Sigmoid colon (tissue), 6 donors: ENCODE measurements at regions not wholly inside any gene's neighbourhood (a gene's known extent, or its start where the extent isn't known, plus 50 kb on each side); places are given as distances from the start of the nearest gene placed in this dataset.

Experiments
- DNase-seq: peaks from one replicate; pipeline ENCODE4 v3.0.0-alpha.2; 2019
- H3K27ac ChIP-seq, 4 donors: fragments of 200-600 bp; sonication (generic); one replicate each; pipeline ENCODE4 v1.5.1; 2016 to 2019; ENCODE audit warnings: mild to moderate bottlenecking in 1 of 4
- H3K27me3 ChIP-seq, 3 donors: fragments of 200-600 bp; sonication (generic); one replicate each; pipeline ENCODE4 v1.5.1; 2019; ENCODE audit warnings: mild to moderate bottlenecking in 1 of 3
- H3K36me3 ChIP-seq, 4 donors: fragments of 200-600 bp; sonication (generic); one replicate each; pipeline ENCODE4 v1.5.1; 2016 to 2019
- H3K4me1 ChIP-seq, 4 donors: fragments of 200-600 bp; sonication (generic); one replicate each; pipeline ENCODE4 v1.5.1; 2017 to 2019
- H3K4me3 ChIP-seq, 4 donors: fragments of 200-600 bp; sonication (generic); one replicate each; pipeline ENCODE4 v1.5.1; 2017 to 2019; ENCODE audit warnings: mild to moderate bottlenecking in 2 of 4, moderate library complexity in 1 of 4
- H3K9me3 ChIP-seq, 4 donors: fragments of 200-600 bp in 3 of 4; sonication (generic) in 3 of 4; one replicate each; pipeline versions ENCODE4 v1.5.1 to v1.6.1; 2013 to 2019
- EP300 ChIP-seq, 4 donors: sonication (generic); formaldehyde crosslinking; IDR thresholded peaks; one replicate each; pipeline ENCODE4 v1.6.1; 2017; ENCODE audit warnings: antibody characterized with exemption in 4 of 4
- POLR2A ChIP-seq, 2 donors: fragments of 450-650 bp; IDR thresholded peaks; one replicate each; pipeline ENCODE4 v1.6.1; 2016; ENCODE audit warnings: antibody characterized with exemption in 2 of 2, mild to moderate bottlenecking in 2 of 2, moderate library complexity in 2 of 2
- POLR2AphosphoS5 ChIP-seq, 4 donors: sonication (generic); formaldehyde crosslinking; IDR thresholded peaks; one replicate each; pipeline ENCODE4 v1.6.1; 2017; ENCODE audit warnings: antibody characterized with exemption in 4 of 4
- WGBS, 2 donors: extraction: QIAGEN DNeasy Blood & Tissue Kit; methylation state at CpG; one replicate each; pipeline ENCODE4 v1.1.7; 2013; 5-methylcytosine and 5-hydroxymethylcytosine counted together
- intact Hi-C: fragments of 100-400 bp; cut with DNase I; formaldehyde crosslinking; loops from one replicate; pipeline ENCODE4 v1.15.1; 2023
- TF ChIP-seq, protein P1 (sequence below), 4 experiments: fragments of 450-650 bp in 3 of 4; fragments of 200-600 bp in 1 of 4; IDR thresholded peaks; one replicate each; pipeline ENCODE4 v1.5.1; 2016 to 2019; ENCODE audit warnings: antibody characterized with exemption in 4 of 4, mild to moderate bottlenecking in 3 of 4, moderate library complexity in 2 of 4
- donor health status: healthy with polysubstance abuse.
- donor health status: healthy.

DNA sequence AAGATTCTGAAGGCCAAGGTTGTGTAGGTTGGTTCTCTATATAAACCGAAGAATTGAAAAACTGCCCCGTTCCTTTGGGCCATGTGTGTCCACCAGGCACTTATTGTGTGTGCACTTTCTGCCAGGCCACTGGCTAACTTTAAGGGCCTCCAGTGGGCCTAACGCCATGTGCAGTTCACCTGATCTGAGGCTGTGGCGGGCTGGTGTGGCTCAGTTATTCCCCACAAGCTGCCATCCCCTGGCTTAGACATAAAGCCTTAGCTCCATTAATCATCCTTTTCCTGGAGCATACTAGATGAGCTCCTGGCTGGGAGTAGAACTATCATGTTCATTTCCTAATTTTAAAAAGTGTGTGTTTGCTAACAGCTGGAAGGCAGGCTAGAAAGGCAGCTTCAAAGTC is 304.1 kb upstream of the TNP1 start:
- intact Hi-C loops = loop anchor here (10.0 kb wide), 1 partner anchor 551 kb away; no protein-coding TSS in a partner anchor
- no peak for DNase-seq
- no peaks in the 10 kb centered on the region for H3K9me3 ChIP-seq
- no peaks in the 10 kb centered on the region for H3K27me3 ChIP-seq
- no peak overlapping the region for H3K4me3 ChIP-seq
- no peaks in the 10 kb centered on the region for H3K36me3 ChIP-seq
- H3K4me1 ChIP-seq = peaks cover 0 to 35% (median 20%) of the 10 kb centered on the region in 4 donors
- TF ChIP-seq, protein P1, sequence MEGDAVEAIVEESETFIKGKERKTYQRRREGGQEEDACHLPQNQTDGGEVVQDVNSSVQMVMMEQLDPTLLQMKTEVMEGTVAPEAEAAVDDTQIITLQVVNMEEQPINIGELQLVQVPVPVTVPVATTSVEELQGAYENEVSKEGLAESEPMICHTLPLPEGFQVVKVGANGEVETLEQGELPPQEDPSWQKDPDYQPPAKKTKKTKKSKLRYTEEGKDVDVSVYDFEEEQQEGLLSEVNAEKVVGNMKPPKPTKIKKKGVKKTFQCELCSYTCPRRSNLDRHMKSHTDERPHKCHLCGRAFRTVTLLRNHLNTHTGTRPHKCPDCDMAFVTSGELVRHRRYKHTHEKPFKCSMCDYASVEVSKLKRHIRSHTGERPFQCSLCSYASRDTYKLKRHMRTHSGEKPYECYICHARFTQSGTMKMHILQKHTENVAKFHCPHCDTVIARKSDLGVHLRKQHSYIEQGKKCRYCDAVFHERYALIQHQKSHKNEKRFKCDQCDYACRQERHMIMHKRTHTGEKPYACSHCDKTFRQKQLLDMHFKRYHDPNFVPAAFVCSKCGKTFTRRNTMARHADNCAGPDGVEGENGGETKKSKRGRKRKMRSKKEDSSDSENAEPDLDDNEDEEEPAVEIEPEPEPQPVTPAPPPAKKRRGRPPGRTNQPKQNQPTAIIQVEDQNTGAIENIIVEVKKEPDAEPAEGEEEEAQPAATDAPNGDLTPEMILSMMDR (IDR thresholded peaks at IDR 0.05) = no peak
- no peak overlapping the region for H3K27ac ChIP-seq
- 88 to 94% methylated on average over 4 of the region's 4 CpGs for WGBS, 2 donors

DNA sequence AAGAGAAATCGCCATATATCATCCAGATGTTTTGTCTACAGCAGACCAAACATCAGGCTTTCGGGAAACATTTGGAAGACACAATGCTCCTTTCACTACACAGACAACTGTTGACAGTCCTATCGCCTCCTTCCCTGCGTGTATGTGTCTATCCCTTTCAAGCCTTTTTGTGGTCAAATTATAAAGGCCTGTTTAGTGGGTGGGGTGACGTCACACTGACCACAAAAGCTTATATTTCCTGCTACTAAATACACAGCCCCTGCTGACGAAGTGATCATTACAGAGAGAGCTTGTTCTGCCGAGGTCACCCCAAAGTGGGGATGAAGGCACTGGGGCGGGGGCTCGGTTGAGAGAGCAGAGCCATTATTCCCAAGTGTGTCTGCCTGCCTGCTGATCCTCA is 302.7 kb upstream of the TNP1 start:
- Histone ChIP-seq H3K27ac (no peak overlapping the region), H3K36me3 (no peaks in the 10 kb centered on the region), H3K9me3 (no peaks in the 10 kb centered on the region), H3K4me1 (peaks cover 0 to 30% (median 17%) of the 10 kb centered on the region in 4 donors), H3K4me3 (no peak overlapping the region), H3K27me3 (no peaks in the 10 kb centered on the region)
- 36 to 40% methylated on average over 9 of the region's 9 CpGs for WGBS, 2 donors
- no peak for DNase-seq
- TF ChIP-seq POLR2A (IDR thresholded peaks at IDR 0.05) (no peak), EP300 (IDR thresholded peaks at IDR 0.05) (no peak), POLR2AphosphoS5 (IDR thresholded peaks at IDR 0.05) (no peak)
- TF ChIP-seq, protein P1 (IDR thresholded peaks at IDR 0.05) = no peak
- intact Hi-C loops = loop anchor here (10.0 kb wide), 1 partner anchor 552 kb away; no protein-coding TSS in a partner anchor

DNA sequence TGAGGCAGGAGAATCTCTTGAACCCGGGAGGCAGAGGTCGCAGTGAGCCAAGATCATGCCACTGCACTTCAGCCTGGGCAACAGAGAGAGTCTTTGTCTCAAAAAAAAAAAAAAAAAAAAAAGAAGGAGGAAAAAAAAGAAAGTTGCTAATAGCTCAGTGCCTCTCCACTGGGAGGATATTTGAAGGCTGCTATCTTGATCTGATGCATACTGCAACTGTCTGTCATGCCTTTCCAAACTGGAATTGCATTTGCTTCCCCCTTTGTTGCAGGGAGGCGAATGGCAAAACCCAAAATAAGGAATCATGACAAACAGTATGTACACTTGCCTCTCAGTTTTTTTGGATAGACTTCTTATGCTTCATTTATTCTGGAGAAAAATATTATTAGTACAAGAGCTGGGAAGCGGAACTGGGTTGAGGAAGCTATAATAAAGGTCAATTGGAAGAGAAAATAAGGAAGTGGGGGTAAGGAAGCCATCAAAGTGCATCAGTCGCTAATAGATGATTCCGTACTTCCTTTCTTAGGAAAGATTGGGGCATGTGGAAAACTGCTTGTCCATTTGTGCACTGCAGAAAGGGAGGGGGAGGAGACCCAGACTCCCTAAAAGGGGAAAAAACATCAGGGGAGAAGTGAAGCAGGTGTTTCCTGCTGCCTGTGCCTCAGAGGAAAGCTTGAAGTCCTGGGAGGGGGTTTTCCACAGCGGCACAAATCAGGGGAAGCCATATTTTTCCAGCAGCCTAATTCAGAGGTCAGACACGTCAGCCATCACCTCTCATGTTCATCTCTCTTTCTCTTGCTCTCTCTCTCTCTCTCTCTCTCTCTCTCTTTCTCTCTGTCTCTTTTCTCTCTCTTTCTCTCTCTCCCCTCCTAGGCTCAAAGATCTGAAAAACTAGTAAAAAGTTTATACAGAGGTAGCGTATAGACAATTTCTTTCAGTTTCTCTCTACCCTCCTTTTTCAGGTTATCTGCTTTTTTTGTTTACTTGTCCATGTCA is 301.4 kb upstream of the TNP1 start:
- Histone ChIP-seq H3K27me3 (no peaks in the 10 kb centered on the region), H3K27ac (no peak overlapping the region), H3K4me3 (no peak overlapping the region), H3K36me3 (no peaks in the 10 kb centered on the region), H3K9me3 (no peaks in the 10 kb centered on the region), H3K4me1 (peaks cover 0 to 26% (median 17%) of the 10 kb centered on the region in 4 donors)
- no peak for DNase-seq
- 53 to 65% methylated on average over 9 of the region's 9 CpGs for WGBS, 2 donors
- intact Hi-C loops = loop anchor here (10.0 kb wide), 1 partner anchor 554 kb away; no protein-coding TSS in a partner anchor
- no peak for TF ChIP-seq POLR2AphosphoS5 (IDR thresholded peaks at IDR 0.05)
- TF ChIP-seq EP300 (IDR thresholded peaks at IDR 0.05) = no peak
- TF ChIP-seq POLR2A (IDR thresholded peaks at IDR 0.05) = no peak
- TF ChIP-seq, protein P1 (IDR thresholded peaks at IDR 0.05) = no peak

DNA sequence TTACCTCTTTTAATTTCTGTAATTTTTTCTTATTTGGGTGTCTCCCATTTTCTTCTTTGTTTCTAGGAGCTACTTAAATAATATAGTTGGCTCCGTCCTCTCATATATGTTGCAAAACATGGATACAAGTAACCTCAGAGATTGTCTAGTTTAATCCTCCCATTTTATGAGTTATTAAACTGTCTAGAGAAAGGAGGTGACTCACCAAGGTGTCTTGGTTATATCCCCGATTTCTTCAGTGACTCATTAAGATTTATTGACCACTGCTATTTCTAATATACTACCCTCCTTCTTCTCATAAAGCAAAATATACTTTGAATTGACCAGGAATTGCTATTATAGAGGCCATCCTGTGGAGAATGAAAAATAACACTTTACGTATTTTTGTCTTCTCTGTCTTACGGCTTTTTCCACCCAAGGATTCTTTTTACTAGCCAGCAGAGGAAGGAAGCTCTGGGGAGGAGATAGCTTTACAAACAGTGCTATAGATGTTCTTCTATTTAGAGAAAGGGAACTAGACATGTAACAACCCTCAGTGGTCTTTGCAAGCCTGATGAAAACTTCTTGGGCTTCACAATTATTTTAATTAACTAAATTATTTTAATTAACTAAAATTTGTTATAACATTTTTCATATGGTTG is 300.4 kb upstream of the TNP1 start:
- no peak overlapping the region for H3K4me3 ChIP-seq
- intact Hi-C loops = loop anchor here (10.0 kb wide), 1 partner anchor 555 kb away; no protein-coding TSS in a partner anchor
- peak overlapping the region in 1 of 4 donors; percentile 31 for H3K27ac ChIP-seq

More for the DNA sequence above, 300.4 kb upstream of the TNP1 start:
- WGBS, 2 donors = 66 to 67% methylated on average over 4 of the region's 4 CpGs
- Histone ChIP-seq H3K36me3 (no peaks in the 10 kb centered on the region), H3K9me3 (no peaks in the 10 kb centered on the region), H3K4me1 (peaks cover 0 to 20% (median 15%) of the 10 kb centered on the region in 4 donors), H3K27me3 (no peaks in the 10 kb centered on the region)
- no peak for DNase-seq
- peak; percentile 32 to 73 (median 60) for TF ChIP-seq POLR2AphosphoS5 (IDR thresholded peaks at IDR 0.05)
- TF ChIP-seq, protein P1 (IDR thresholded peaks at IDR 0.05) = no peak
